HG03280 (cell line): ENCODE measurements at regions not wholly inside any gene's neighbourhood (a gene's known extent, or its start where the extent isn't known, plus 50 kb on each side); places are given as distances from the start of the nearest gene placed in this dataset.

Experiments
- ATAC-seq: cut with Tn5 transposase; IDR thresholded peaks from one replicate; pipeline ENCODE4 v1.9.1; 2021; ENCODE audit warnings: mild to moderate bottlenecking, moderate library complexity; ENCODE audit not compliant: unreplicated experiment

DNA sequence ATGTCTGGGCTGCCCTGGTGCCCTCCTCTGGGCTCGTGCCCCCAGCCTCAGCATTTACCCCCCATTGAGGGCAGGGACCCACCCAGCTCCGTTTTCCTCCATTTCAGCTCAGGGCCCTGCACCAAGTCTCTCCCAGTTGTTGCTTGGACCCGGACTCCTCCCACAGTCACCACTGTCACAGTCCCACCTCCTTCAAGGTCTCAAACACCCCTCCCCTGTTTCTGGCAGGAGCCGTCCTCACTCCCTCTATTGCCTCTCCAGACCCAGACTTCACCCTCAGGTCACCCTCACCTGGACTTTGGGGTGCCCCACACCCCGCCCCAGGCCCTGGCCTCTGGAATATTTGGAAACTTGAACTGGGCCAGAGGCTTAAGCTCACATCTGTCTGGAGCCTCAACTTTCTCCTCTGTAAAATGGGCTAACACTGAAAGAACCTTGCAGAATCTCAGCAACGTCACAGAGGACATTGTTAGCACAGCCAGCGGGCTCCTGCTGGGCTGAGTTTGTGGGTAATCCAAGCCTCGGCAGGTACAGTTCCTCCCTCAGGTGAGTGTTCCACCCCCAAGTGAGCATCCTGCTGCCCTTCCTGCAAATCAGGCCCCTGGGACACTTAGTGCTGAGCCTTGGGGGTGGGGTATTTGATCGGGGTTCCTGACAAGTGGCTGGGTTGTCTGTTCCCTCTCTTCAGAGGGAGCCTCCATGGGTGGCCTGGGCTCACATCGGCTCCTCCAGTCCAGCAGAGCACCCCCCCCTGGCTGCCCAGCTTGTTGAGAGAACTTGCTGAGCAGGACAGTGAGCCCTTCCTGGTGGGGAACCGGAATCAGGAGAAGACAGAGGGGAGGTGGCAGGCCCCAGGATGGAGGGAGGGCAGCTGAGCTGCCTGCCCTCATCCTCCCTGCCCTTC, 130.1 kb downstream of the C9orf50 start:
- ATAC-seq: no peak

DNA sequence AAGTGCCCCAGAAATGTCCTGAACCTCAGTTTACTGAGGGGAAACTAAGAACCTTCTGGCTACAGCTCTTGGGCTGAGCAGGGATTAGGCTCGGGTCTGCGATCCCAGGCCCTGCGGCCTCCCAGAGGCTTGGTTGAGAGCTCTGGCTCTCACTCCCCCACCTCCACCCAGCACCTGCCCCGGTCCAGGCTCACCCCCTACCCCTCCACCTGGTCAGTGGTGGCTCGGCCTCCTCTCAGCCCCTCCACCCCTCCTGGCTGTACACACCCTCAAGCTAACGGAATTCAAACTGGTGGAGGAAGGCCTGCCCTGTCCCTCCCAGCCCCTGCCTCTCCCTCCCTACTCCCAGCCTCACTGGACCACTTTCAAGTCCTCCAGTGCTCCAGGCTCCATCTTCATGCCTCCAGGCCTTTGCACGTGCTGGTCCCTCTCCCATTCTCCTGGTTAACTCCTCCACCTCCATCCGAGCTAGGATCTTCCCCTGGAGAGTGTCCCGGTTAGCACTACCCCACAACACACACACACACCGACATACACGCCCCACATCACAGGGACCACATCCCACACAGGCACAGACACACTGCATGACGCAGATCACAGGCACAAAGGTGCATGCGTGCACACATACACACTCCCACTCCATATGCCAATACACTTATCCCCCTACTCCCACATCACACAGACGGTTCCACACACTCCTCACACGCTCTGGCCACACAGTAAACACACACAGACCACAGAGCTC, 130.9 kb downstream of the C9orf50 start:
- ATAC-seq: no peak

DNA sequence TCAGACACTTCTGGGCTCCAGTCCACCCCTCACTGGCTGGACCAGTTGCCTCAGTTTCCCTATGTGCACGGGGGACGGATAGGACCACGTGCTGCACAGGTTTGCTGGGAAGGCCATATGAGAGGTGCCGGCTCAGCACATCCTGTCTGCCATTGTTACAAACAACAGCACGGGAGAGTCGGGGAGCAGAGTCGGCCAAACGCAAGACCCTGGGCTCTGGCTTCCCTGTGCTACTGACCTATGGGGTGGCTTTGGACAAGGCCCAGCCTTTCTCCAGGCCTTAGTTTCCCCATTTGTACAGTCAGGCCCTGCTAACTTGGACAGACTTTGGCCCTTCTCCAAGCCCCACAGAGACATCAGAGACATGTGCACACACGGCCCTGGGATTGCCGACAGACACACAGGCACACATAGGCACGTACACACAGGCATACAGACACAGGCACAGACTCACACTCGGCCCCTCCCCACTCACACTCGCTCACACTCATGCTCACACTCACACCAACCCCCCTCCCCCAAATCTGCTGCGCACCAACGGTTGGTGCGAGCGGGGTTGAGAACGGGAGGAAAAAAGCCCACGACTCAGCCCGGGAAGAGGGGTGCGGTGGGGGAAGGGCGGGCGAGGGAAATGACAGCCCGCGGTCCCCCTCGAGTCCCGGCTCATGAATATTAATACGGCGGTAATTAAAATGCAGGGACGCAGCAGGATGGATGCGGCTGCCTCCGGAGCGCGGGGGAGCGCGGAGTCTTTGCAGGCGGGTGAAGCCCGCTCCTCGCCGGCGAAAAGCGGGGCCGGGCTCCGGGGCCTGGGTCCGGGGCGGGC, 133.0 kb downstream of the C9orf50 start:
- ATAC-seq: peak; percentile 24

- no peak for ATAC-seq
Observed at GRCh38 chr9:129486756-129487657, 133.9 kb downstream of the C9orf50 start.

DNA sequence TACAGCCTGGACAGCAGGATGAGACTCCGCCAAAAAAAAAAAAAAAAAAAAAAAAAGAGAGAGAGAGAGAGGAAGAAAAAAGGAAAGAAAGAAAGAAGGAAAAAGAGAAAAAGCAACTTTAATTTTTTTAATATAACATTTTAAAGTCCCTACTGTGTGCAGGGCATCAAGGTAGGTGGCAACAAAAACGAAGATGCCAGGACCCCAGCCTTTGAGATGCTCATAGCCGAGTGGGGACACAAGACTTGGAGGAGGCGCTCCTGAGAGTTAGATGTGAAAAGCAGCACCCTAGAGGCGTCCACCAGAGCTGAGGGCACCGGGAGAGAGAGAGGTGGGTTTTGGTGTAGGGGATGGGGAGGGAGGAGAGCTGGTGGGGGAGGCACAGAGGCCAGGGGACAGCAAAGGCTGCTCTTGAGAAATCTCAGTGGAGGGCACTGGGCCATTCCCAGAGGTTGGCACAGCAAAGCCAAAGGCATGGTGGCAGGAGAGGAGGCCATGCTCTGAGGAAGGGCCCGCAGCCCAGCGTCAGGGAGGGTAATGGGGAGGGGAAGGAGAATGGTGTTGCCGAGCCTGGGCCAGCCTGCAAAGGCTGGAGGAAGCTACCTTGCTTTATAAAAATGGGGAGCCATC, 135.6 kb downstream of the C9orf50 start:
- no peak for ATAC-seq

DNA sequence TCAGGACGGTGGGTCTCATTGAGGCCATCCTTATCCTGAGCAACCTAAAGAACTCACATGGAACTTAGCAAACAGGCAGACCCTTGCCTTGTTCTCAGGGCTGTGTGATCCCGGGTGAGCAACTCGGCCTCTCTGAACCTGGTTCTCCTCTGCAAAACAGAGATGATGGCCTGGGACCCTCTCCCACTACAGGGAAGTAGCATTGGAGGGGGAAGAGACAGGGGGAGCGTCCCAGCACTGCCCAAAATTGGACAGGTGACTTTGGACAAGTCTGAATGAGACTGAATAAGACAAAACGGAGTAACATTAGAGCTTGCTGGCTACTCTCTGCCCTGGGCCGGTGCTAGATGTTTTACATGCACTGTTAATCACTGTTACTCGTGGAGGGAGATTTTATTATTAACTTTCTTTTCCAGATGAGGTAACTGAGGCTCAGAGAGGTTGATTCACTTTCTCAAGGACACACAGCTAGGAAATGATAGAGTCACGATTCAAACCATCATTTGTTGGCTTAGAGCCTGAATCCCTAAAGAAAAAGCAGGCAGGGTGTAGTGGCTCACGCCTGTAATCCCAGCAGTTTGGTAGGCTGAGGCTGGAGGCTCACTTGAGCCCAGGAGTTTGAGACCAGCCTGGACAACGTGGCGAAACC, 136.4 kb downstream of the C9orf50 start:
- ATAC-seq: no peak

- ATAC-seq: no peak
Observed at GRCh38 chr9:129483415-129484351, 137.2 kb downstream of the C9orf50 start.

- no peak for ATAC-seq
Observed at GRCh38 chr9:129482521-129483414, 138.1 kb downstream of the C9orf50 start.

- ATAC-seq: no peak
Observed at GRCh38 chr9:129481810-129482511, 138.9 kb downstream of the C9orf50 start.

DNA sequence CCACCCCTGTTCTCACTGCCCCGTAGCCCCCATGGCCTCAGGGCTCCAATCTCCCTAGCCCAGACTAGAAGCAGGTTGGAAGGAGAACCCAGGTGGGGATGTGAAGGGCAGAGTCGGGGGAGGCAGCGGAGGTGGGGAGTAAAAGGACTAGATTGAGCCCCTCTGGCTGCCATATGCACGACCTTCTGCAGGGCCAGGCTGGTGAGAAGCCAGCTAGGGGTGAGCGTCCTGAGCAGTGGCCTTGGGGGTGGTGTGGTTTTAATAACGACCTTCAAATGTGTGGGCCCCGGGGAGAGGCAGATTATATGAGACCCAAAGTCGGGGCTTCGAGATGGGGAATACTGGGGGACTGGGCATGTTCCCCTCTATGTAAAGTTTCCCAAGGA, 139.5 kb downstream of the C9orf50 start:
- ATAC-seq: no peak

DNA sequence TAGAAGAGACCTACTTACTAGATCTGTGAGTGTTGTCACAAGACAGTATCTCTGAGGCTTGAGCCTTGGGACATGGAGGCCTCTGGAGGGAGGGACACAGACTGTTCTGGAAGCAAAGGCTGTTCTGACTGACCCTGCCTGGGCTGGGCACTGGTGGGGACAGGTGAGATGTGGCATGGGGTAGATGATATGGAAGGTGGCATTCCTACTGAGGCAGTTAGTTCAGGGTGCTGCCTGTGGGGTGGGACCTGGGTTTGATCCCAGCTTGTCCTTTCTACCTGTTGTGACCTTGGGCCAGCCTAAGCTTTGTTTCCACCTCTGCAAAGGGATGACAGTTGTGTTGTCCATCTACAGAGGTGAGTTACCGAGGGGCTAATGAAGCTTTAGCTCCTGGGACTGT, 140.2 kb downstream of the C9orf50 start:
- no peak for ATAC-seq

DNA sequence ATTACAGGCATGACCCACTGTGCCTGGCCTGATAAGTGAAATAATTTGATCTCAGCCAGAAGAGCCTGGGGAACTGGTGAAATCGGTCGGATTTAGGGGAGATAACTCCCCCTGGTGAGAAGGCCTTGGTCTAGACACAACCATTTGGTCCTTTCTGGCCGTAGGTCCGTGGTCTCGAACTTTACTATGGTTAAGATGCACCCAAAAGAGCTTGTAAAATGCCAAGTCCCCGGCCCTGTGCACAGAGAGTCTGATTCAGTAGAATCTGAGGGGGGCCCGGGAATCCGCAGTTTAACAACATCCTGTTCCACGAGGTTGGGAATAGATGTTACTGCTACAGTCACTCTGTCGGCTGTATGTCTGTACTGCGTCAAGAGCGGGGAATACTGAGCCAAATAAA, 140.7 kb downstream of the C9orf50 start:
- ATAC-seq: no peak

- no peak for ATAC-seq
Observed at GRCh38 chr9:129479631-129480011, 141.3 kb downstream of the C9orf50 start.

GRCh38 chr9:129478961-129479630, 141.8 kb downstream of the C9orf50 start:
- no peak for ATAC-seq

- ATAC-seq: no peak
Observed at GRCh38 chr9:129478461-129478860, 142.4 kb downstream of the C9orf50 start.
